GM23338 (cell line): ENCODE measurements at regions not wholly inside any gene's neighbourhood (a gene's known extent, or its start where the extent isn't known, plus 50 kb on each side); places are given as distances from the start of the nearest gene placed in this dataset.

Experiments
- ATAC-seq: fragments of 200-7000 bp; cut with Tn5 transposase; 3 replicates; pipeline ENCODE4 v1.9.1; 2020
- DNase-seq: peaks from one replicate; pipeline ENCODE4 v3.0.0-alpha.2; 2015; ENCODE audit warnings: low spot score
- H2AFZ ChIP-seq: fragments of 200-600 bp; sonication (generic); 2 replicates; pipeline ENCODE4 v1.8.0; 2016; ENCODE audit warnings: antibody characterized with exemption, mild to moderate bottlenecking, moderate library complexity
- H3F3A ChIP-seq: fragments of 200-600 bp; sonication (generic); replicated peaks from 2 replicates; pipeline ENCODE4 v1.8.0; 2017; ENCODE audit warnings: antibody characterized with exemption, mixed run types, low read depth
- H3K27ac ChIP-seq: fragments of 200-600 bp; sonication (generic); 2 replicates; pipeline ENCODE4 v1.6.1; 2016; ENCODE audit warnings: low read depth
- H3K27me3 ChIP-seq: fragments of 200-600 bp; sonication (generic); 2 replicates; pipeline ENCODE4 v1.8.0; 2016; ENCODE audit warnings: mild to moderate bottlenecking, mixed run types, moderate library complexity; ENCODE audit not compliant: insufficient read depth
- H3K36me3 ChIP-seq: fragments of 200-600 bp; sonication (generic); 2 replicates; pipeline ENCODE4 v1.8.0; 2016; ENCODE audit warnings: mild to moderate bottlenecking; ENCODE audit not compliant: insufficient read depth
- H3K4me1 ChIP-seq: fragments of 200-600 bp; sonication (generic); 2 replicates; pipeline ENCODE4 v1.8.0; 2016; ENCODE audit warnings: mild to moderate bottlenecking, moderate library complexity; ENCODE audit not compliant: insufficient read depth
- H3K4me2 ChIP-seq: fragments of 200-600 bp; sonication (generic); 2 replicates; pipeline ENCODE4 v1.7.1; 2017; ENCODE audit warnings: mixed run types
- H3K4me3 ChIP-seq: fragments of 200-600 bp; sonication (generic); 2 replicates; pipeline ENCODE4 v1.6.1; 2016; ENCODE audit warnings: mixed run types
- H3K79me2 ChIP-seq: fragments of 200-600 bp; sonication (generic); replicated peaks from 2 replicates; pipeline ENCODE4 v1.8.0; 2017; ENCODE audit warnings: mild to moderate bottlenecking; ENCODE audit not compliant: insufficient read depth
- H3K9me2 ChIP-seq: fragments of 200-600 bp; sonication (generic); 2 replicates; pipeline ENCODE4 v1.8.0; 2017; ENCODE audit not compliant: insufficient read depth
- H4K20me1 ChIP-seq: fragments of 200-600 bp; sonication (generic); replicated peaks from 2 replicates; pipeline ENCODE4 v1.8.0; 2017; ENCODE audit warnings: mild to moderate bottlenecking; ENCODE audit not compliant: insufficient read depth
- H3K27ac Mint-ChIP-seq: 2 replicates; pipeline ENCODE4 v1.8.0; 2020; ENCODE audit warnings: inconsistent platforms, mild to moderate bottlenecking, moderate library complexity, mixed read lengths
- H3K27me3 Mint-ChIP-seq: 3 replicates; pipeline ENCODE4 v1.8.0; 2022; ENCODE audit warnings: low read depth, mild to moderate bottlenecking, moderate library complexity, mixed read lengths, inconsistent platforms; ENCODE audit not compliant: insufficient read depth, poor library complexity
- H3K36me3 Mint-ChIP-seq: 3 replicates; pipeline ENCODE4 v1.8.0; 2021; ENCODE audit warnings: low read depth, mild to moderate bottlenecking, inconsistent platforms, moderate library complexity, mixed read lengths
- H3K4me1 Mint-ChIP-seq: 3 replicates; pipeline ENCODE4 v1.8.0; 2020; ENCODE audit warnings: mild to moderate bottlenecking, inconsistent platforms, mixed read lengths
- H3K4me3 Mint-ChIP-seq: 3 replicates; pipeline ENCODE4 v1.8.0; 2021; ENCODE audit warnings: moderate library complexity, mild to moderate bottlenecking, inconsistent platforms, mixed read lengths
- H3K9me3 Mint-ChIP-seq: 3 replicates; pipeline ENCODE4 v1.8.0; 2020; ENCODE audit warnings: moderate library complexity, mild to moderate bottlenecking, inconsistent platforms, mixed read lengths
- CREB1 ChIP-seq: fragments of 250-450 bp; sonication (Bioruptor Pico); IDR thresholded peaks from 2 replicates; pipeline ENCODE4 v1.5.0; 2020; ENCODE audit warnings: low read depth, mild to moderate bottlenecking, moderate library complexity
- EZH2 ChIP-seq: fragments of 200-600 bp; sonication (generic); IDR thresholded peaks from one replicate; pipeline ENCODE4 v1.8.0; 2017; ENCODE audit warnings: antibody characterized with exemption, mild to moderate bottlenecking, low read depth; ENCODE audit not compliant: unreplicated experiment
- EZH2phosphoT487 ChIP-seq: fragments of 200-600 bp; sonication (generic); IDR thresholded peaks from one replicate; pipeline ENCODE4 v1.8.1; 2018; ENCODE audit warnings: antibody characterized with exemption; ENCODE audit not compliant: unreplicated experiment
- JUNB ChIP-seq: IDR thresholded peaks from one replicate; pipeline ENCODE4 v1.6.1; 2016; ENCODE audit warnings: antibody characterized with exemption; ENCODE audit not compliant: unreplicated experiment
- NANOG ChIP-seq: IDR thresholded peaks from 2 replicates; pipeline ENCODE4 v1.6.1; 2016; ENCODE audit warnings: antibody characterized with exemption, borderline replicate concordance
- POLR2AphosphoS5 ChIP-seq: IDR thresholded peaks from 2 replicates; pipeline ENCODE4 v1.6.1; 2016; ENCODE audit warnings: antibody characterized with exemption, low read depth
- STAT1 ChIP-seq: IDR thresholded peaks from one replicate; pipeline ENCODE4 v1.6.1; 2016; ENCODE audit warnings: antibody characterized with exemption; ENCODE audit not compliant: unreplicated experiment
- ZNF114 ChIP-seq: fragments of 250-450 bp; sonication (Bioruptor Pico); IDR thresholded peaks from 2 replicates; pipeline ENCODE4 v1.5.0; 2020; ENCODE audit warnings: mild to moderate bottlenecking, moderate library complexity
- ZNF331 ChIP-seq: fragments of 250-450 bp; sonication (Bioruptor Pico); IDR thresholded peaks from 2 replicates; pipeline ENCODE4 v1.5.0; 2020; ENCODE audit warnings: low read depth, mild to moderate bottlenecking, moderate library complexity
- TF ChIP-seq, protein P1 (sequence below): IDR thresholded peaks from one replicate; pipeline ENCODE4 v1.6.1; 2018; ENCODE audit warnings: antibody characterized with exemption; ENCODE audit not compliant: unreplicated experiment
- TF ChIP-seq, protein P2 (sequence below), 2 experiments: fragments of 200-600 bp in 1 of 2; sonication (generic) in 1 of 2; conservative IDR thresholded peaks; 2 replicates each; pipeline versions ENCODE4 v1.5.1 to v1.6.1; 2016 to 2017; ENCODE audit warnings: antibody characterized with exemption in 2 of 2, low read depth in 2 of 2, mild to moderate bottlenecking in 2 of 2, moderate library complexity in 1 of 2
- TF ChIP-seq, protein P3 (sequence below): IDR thresholded peaks from 2 replicates; pipeline ENCODE4 v1.6.1; 2016; ENCODE audit warnings: antibody characterized with exemption
- TF ChIP-seq, protein P4 (sequence below): fragments of 250-450 bp; sonication (Bioruptor Pico); IDR thresholded peaks from 2 replicates; pipeline ENCODE4 v1.5.0; 2020; ENCODE audit warnings: mild to moderate bottlenecking, moderate library complexity

DNA sequence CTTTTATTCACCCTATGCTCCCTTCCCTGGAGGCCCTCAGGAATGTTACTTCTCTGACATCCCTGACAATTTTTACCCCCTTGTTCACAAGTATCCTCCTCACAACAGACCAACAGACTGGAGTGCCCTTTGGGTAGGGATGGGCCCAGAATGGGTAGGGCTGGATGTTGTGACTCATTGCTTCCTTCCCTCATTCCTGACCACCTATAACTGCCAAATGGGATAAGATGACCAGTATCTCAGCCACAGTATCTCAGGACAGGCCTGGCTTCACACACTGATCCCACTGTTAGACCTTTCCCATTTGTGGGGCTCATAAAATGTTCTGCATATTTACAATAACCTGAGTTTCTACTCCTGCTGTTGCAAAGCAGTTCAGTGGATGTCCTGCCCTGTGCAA is 223.0 kb upstream of the LRFN2 start:
- no peaks in the 10 kb centered on the region; the same call in 2 of the 3 replicates for H3K9me3 Mint-ChIP-seq
- no peaks in the 10 kb centered on the region for H3K4me1 Mint-ChIP-seq

More for the DNA sequence above, 223.0 kb upstream of the LRFN2 start:
- Mint-ChIP-seq H3K36me3 (no peaks in the 10 kb centered on the region), H3K4me3 (no peak overlapping the region), H3K27me3 (no peaks in the 10 kb centered on the region), H3K27ac (no peak overlapping the region)
- H3K36me3 ChIP-seq, result no peaks in the 10 kb centered on the region
- H3K4me2 ChIP-seq, result no peak overlapping the region
- no peak for TF ChIP-seq STAT1
- TF ChIP-seq, protein P1, sequence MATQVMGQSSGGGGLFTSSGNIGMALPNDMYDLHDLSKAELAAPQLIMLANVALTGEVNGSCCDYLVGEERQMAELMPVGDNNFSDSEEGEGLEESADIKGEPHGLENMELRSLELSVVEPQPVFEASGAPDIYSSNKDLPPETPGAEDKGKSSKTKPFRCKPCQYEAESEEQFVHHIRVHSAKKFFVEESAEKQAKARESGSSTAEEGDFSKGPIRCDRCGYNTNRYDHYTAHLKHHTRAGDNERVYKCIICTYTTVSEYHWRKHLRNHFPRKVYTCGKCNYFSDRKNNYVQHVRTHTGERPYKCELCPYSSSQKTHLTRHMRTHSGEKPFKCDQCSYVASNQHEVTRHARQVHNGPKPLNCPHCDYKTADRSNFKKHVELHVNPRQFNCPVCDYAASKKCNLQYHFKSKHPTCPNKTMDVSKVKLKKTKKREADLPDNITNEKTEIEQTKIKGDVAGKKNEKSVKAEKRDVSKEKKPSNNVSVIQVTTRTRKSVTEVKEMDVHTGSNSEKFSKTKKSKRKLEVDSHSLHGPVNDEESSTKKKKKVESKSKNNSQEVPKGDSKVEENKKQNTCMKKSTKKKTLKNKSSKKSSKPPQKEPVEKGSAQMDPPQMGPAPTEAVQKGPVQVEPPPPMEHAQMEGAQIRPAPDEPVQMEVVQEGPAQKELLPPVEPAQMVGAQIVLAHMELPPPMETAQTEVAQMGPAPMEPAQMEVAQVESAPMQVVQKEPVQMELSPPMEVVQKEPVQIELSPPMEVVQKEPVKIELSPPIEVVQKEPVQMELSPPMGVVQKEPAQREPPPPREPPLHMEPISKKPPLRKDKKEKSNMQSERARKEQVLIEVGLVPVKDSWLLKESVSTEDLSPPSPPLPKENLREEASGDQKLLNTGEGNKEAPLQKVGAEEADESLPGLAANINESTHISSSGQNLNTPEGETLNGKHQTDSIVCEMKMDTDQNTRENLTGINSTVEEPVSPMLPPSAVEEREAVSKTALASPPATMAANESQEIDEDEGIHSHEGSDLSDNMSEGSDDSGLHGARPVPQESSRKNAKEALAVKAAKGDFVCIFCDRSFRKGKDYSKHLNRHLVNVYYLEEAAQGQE, result no peak
- TF ChIP-seq NANOG, result no peak
- no peak for TF ChIP-seq ZNF331 (CRISPR knock-in tag)
- TF ChIP-seq EZH2, result no peak
- no peak for TF ChIP-seq POLR2AphosphoS5
- TF ChIP-seq, protein P2, sequence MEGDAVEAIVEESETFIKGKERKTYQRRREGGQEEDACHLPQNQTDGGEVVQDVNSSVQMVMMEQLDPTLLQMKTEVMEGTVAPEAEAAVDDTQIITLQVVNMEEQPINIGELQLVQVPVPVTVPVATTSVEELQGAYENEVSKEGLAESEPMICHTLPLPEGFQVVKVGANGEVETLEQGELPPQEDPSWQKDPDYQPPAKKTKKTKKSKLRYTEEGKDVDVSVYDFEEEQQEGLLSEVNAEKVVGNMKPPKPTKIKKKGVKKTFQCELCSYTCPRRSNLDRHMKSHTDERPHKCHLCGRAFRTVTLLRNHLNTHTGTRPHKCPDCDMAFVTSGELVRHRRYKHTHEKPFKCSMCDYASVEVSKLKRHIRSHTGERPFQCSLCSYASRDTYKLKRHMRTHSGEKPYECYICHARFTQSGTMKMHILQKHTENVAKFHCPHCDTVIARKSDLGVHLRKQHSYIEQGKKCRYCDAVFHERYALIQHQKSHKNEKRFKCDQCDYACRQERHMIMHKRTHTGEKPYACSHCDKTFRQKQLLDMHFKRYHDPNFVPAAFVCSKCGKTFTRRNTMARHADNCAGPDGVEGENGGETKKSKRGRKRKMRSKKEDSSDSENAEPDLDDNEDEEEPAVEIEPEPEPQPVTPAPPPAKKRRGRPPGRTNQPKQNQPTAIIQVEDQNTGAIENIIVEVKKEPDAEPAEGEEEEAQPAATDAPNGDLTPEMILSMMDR (conservative IDR thresholded peaks at IDR 0.05; ENCODE audit: low read depth in 2 of 2), result no peak
- TF ChIP-seq, protein P3, sequence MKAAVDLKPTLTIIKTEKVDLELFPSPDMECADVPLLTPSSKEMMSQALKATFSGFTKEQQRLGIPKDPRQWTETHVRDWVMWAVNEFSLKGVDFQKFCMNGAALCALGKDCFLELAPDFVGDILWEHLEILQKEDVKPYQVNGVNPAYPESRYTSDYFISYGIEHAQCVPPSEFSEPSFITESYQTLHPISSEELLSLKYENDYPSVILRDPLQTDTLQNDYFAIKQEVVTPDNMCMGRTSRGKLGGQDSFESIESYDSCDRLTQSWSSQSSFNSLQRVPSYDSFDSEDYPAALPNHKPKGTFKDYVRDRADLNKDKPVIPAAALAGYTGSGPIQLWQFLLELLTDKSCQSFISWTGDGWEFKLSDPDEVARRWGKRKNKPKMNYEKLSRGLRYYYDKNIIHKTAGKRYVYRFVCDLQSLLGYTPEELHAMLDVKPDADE, result no peak
- TF ChIP-seq JUNB, result no peak
- TF ChIP-seq EZH2phosphoT487, result no peak
- no peak for TF ChIP-seq CREB1 (CRISPR knock-in tag)
- TF ChIP-seq, protein P4, sequence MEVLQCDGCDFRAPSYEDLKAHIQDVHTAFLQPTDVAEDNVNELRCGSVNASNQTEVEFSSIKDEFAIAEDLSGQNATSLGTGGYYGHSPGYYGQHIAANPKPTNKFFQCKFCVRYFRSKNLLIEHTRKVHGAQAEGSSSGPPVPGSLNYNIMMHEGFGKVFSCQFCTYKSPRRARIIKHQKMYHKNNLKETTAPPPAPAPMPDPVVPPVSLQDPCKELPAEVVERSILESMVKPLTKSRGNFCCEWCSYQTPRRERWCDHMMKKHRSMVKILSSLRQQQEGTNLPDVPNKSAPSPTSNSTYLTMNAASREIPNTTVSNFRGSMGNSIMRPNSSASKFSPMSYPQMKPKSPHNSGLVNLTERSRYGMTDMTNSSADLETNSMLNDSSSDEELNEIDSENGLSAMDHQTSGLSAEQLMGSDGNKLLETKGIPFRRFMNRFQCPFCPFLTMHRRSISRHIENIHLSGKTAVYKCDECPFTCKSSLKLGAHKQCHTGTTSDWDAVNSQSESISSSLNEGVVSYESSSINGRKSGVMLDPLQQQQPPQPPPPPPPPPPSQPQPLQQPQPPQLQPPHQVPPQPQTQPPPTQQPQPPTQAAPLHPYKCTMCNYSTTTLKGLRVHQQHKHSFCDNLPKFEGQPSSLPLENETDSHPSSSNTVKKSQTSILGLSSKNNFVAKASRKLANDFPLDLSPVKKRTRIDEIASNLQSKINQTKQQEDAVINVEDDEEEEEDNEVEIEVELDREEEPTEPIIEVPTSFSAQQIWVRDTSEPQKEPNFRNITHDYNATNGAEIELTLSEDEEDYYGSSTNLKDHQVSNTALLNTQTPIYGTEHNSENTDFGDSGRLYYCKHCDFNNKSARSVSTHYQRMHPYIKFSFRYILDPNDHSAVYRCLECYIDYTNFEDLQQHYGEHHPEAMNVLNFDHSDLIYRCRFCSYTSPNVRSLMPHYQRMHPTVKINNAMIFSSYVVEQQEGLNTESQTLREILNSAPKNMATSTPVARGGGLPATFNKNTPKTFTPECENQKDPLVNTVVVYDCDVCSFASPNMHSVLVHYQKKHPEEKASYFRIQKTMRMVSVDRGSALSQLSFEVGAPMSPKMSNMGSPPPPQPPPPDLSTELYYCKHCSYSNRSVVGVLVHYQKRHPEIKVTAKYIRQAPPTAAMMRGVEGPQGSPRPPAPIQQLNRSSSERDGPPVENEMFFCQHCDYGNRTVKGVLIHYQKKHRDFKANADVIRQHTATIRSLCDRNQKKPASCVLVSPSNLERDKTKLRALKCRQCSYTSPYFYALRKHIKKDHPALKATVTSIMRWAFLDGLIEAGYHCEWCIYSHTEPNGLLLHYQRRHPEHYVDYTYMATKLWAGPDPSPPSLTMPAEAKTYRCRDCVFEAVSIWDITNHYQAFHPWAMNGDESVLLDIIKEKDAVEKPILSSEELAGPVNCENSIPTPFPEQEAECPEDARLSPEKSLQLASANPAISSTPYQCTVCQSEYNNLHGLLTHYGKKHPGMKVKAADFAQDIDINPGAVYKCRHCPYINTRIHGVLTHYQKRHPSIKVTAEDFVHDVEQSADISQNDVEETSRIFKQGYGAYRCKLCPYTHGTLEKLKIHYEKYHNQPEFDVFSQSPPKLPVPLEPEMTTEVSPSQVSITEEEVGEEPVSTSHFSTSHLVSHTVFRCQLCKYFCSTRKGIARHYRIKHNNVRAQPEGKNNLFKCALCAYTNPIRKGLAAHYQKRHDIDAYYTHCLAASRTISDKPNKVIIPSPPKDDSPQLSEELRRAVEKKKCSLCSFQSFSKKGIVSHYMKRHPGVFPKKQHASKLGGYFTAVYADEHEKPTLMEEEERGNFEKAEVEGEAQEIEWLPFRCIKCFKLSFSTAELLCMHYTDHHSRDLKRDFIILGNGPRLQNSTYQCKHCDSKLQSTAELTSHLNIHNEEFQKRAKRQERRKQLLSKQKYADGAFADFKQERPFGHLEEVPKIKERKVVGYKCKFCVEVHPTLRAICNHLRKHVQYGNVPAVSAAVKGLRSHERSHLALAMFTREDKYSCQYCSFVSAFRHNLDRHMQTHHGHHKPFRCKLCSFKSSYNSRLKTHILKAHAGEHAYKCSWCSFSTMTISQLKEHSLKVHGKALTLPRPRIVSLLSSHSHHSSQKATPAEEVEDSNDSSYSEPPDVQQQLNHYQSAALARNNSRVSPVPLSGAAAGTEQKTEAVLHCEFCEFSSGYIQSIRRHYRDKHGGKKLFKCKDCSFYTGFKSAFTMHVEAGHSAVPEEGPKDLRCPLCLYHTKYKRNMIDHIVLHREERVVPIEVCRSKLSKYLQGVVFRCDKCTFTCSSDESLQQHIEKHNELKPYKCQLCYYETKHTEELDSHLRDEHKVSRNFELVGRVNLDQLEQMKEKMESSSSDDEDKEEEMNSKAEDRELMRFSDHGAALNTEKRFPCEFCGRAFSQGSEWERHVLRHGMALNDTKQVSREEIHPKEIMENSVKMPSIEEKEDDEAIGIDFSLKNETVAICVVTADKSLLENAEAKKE (CRISPR knock-in tag), result no peak
- TF ChIP-seq ZNF114, result no peak
- H2AFZ ChIP-seq, result no peak overlapping the region
- no peaks in the 10 kb centered on the region for H3K27me3 ChIP-seq
- no peak overlapping the region for H3K4me3 ChIP-seq
- no peaks in the 10 kb centered on the region for H3K9me2 ChIP-seq
- ATAC-seq (no peak), DNase-seq (no peak)
- H4K20me1 ChIP-seq, result no peaks in the 10 kb centered on the region
- no peaks in the 10 kb centered on the region for H3K79me2 ChIP-seq
- H3F3A ChIP-seq, result no peaks in the 10 kb centered on the region
- no peak overlapping the region for H3K27ac ChIP-seq
- no peaks in the 10 kb centered on the region for H3K4me1 ChIP-seq
